Lower leg skin (tissue), 3 donors: ENCODE measurements at regions not wholly inside any gene's neighbourhood (a gene's known extent, or its start where the extent isn't known, plus 50 kb on each side); places are given as distances from the start of the nearest gene placed in this dataset.

Experiments used
- CTCF ChIP-seq, 3 donors: fragments of 450-650 bp; IDR thresholded peaks; one replicate each; pipeline ENCODE4 v1.5.1; 2016; ENCODE audit warnings: antibody characterized with exemption in 3 of 3, mild to moderate bottlenecking in 3 of 3, moderate library complexity in 2 of 3
- POLR2A ChIP-seq, 2 donors: fragments of 450-650 bp; IDR thresholded peaks; one replicate each; pipeline ENCODE4 v1.6.1; 2016 to 2017; ENCODE audit warnings: antibody characterized with exemption in 2 of 2, mild to moderate bottlenecking in 1 of 2, moderate library complexity in 1 of 2

GRCh38 chrX:23501974-23502373 is 165.3 kb upstream of the PRDX4 start:
- no peak for TF ChIP-seq CTCF (IDR thresholded peaks at IDR 0.05)
- no peak for TF ChIP-seq POLR2A (IDR thresholded peaks at IDR 0.05)
